Astrocyte of the hippocampus (primary cell): ENCODE measurements at regions not wholly inside any gene's neighbourhood (a gene's known extent, or its start where the extent isn't known, plus 50 kb on each side); places are given as distances from the start of the nearest gene placed in this dataset.
A peak's percentile ranks its signal among the peaks of the same experiment; 100 is the strongest.

Experiments
- DNase-seq: peaks from one replicate; pipeline ENCODE4 v3.0.0; 2011; ENCODE audit warnings: low read depth, low spot score

DNA sequence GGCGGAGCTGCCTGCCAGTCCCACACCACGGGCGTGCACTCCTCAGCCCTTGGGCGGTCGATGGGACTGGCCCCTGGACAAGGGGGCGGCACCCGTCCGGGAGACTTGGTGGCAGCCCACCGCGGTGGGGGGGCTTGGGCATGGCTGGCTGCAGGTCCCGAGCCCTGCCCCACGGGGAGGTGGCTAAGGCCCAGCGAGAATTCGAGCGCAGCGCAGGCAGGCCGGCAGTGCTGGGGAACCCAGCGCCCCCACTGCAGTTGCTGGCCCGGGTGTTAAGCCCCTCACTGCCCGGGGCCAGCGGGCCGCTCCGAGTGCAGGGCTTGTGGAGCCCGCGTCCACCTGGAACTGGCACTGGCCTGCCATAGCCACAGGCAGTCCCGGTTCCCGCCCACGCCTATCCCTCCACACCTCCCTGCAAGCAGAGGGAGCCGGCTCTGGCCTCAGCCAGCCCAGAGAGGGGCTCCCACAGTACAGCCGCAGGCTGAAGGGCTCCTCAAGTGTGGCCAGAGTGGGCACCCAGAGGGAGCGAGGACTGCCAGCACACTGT lies 742.9 kb upstream of the DDX18 start:
- DNase-seq = no peak

GRCh38 chr2:117074756-117075155 lies 739.7 kb upstream of the DDX18 start:
- no peak for DNase-seq

DNA sequence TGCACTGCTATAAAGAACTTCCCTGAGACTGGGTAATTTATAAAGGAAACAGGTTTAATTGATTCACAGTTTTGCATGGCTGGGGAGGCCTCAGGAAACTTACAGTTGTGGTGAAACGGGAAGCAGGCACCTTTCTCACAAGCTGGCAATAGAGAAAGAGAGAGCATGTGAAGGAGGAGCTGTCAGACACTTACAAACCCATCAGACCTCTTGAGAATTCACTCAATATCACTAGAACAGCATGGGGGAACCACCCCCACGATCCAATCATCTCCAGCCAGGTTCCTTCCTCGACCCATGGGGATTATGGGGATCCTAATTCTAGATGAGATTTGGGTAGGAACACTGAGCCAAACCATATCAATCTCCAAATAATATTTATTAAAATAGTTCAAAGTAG lies 729.2 kb upstream of the DDX18 start:
- no peak for DNase-seq

- no peak for DNase-seq
Measured at GRCh38 chr2:117085737-117086136, 728.8 kb upstream of the DDX18 start.

- peak; percentile 11 for DNase-seq
Measured at GRCh38 chr2:117086174-117086942, 728.1 kb upstream of the DDX18 start.

GRCh38 chr2:117086943-117087250 lies 727.6 kb upstream of the DDX18 start:
- DNase-seq = peak; percentile 4

- peak; percentile 16 for DNase-seq
Measured at GRCh38 chr2:117087535-117088291, 726.8 kb upstream of the DDX18 start.

DNA sequence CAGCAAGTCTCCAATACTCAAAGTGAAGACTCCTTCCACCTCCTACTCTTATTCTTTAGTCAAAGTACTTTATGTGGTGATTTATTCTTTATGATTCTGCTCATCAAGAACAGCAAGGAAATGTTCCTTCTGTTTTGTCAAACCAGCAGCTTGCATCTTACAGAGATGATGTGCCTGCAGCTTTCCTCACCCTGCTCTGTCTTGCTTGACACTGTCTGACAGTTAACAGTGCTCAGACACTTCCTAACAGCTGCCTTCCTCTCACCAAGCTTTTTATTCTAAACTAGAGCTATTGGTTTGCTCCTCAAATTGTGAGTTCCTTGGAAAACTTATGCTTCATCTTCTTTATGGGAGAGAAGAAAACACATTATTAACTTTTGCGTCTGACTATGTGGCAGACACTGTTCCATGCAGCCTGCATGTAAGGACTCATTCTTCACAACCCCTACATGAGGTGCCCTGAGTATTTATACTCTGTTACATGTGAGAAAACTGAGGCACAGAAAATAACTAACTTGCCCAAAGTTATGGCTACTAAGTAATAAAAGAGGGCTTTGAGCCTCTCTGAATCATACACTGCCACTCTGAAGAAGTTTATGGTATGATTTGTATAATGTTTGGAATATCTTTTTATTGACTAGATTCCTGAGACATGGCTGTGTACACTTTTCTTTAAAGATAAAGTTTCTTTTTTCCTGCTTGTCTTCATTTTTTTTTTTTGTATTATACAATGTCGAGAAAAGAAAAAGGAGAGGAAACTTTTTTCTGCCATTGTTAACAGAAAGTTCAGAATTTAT lies 723.3 kb upstream of the DDX18 start:
- DNase-seq = no peak

GRCh38 chr2:117101613-117102012 lies 712.9 kb upstream of the DDX18 start:
- no peak for DNase-seq

- DNase-seq = no peak
Measured at GRCh38 chr2:117108741-117109267, 705.7 kb upstream of the DDX18 start.

- DNase-seq = no peak
Measured at GRCh38 chr2:117118994-117119393, 695.5 kb upstream of the DDX18 start.

GRCh38 chr2:117123362-117123761 lies 691.1 kb upstream of the DDX18 start:
- DNase-seq = no peak

DNA sequence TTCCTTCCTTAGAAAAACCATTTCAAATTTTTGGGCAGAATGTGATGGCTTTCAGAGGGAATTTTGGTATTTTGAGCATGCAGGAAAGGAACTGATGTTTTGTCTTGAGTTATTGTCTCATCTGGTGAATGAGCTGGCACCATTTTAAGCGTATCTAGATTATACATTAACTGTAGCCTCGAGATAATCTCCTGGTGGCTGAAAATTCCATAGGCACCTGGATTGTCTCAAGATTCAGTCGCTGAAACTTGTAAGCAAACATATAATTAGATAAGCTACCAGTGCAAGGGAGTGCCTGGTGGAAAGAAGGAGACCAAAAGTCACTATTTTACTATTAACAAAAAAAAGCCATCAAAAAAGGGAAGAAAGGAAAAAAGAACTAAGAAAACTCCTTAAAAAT lies 687.8 kb upstream of the DDX18 start:
- no peak for DNase-seq

GRCh38 chr2:117127680-117128079 lies 686.8 kb upstream of the DDX18 start:
- DNase-seq = peak; percentile 42

- peak; percentile 46 for DNase-seq
Measured at GRCh38 chr2:117128461-117128860, 686.0 kb upstream of the DDX18 start.

DNA sequence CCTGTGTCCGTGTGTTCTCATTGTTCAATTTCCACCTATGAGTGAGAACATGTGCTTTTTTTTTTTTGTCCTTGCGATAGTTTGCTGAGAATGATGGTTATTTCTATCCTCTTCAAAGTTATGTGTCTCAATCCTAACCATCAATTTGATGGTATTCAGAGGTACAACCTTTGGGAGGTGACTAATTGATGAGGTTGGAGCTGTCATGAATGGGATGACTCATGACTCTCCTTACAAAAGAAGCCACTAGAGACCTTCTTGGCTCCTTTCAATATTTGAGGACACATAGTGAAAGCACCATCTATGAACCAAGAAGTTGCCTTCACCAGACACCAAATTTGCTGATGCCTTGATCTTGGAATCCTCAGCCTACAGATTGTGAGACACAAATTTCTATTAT lies 677.1 kb upstream of the DDX18 start:
- DNase-seq = no peak

DNA sequence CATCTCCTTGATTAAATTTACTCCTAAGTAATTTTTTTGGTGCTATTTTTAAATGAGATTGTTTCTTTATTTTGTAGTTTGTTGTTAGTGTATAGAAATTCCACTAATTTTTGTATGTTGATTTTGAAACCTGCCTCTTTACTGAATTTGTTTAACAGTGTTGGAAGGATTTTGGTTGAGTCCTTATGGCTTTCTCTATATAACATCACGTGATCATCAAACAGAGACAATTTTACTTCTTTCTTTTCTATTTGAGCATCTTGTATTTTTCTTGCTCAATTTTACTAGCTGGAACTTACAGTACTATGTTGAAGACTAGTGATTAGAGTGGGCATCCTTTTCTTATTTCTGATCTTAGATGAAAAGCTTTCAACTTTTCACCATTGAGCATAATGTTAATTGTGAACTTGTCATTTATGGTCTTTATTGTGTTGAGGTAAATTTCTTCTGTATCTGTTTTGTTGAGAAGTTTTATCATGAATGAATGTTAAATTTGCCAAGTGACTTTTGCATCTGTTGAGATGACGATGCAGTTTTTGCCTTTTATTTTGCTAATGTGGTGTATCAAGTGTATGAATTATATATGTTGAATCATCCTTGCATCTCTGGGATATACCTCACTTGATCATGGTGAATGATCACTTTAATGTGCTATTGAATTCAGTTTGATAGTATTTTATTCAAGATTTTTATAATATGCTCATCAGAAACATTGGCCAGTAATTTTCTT lies 645.3 kb upstream of the DDX18 start:
- no peak for DNase-seq

DNA sequence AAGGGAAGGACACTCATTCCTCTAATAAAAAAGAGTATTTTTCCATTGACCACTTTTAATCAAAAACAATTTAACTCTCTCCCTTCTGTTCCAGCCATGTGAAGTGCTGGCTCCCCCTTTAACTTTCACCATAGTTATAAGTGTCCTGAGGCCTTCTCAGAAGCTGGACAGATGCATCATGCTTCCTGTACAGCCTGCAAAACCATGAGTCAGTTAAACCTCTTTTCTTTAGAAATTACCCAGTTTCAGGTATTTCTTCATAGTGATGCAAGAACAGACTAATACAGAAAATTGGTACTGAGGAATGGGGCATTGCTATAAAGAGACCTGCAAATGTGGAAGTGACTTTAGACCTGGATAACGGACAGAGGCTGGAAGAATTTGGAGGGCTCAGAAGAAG lies 643.6 kb upstream of the DDX18 start:
- DNase-seq = no peak

GRCh38 chr2:117179405-117179804 lies 635.1 kb upstream of the DDX18 start:
- DNase-seq = no peak

DNA sequence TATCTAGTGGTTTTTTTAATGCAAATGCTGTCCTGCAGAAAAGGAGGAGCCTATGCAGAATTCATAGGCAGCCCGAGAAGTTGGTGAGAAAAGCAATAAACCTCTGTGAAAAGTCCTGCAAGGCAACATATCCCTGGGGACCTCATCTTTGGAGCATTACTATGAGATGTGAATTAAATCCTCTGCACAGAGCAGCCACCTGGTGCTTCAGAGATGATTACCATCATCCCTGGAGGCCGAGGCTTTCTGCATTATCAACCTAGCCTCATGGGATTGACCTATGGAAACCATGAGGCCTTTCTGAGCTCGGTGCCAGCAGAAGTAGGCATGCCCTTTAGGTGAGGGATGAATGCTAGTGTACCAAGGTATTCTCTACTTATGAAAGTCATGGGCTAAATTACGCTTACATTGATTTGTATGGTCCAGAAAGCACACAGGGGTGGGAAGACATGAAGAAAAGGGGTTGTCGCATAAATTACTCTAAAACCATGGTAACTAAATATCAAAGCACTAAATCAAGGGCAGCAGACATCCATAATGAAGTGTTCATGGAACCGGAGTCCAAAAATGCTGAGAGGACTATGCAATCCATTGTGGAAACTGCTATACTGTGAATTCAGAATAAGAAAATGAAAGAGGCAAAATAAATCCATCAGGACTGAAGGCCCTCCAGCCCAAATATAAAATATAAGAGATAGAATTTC lies 623.5 kb upstream of the DDX18 start:
- DNase-seq = no peak

GRCh38 chr2:117195381-117195780 lies 619.1 kb upstream of the DDX18 start:
- DNase-seq = no peak
